GM19239 (cell line): ENCODE measurements at regions not wholly inside any gene's neighbourhood (a gene's known extent, or its start where the extent isn't known, plus 50 kb on each side); places are given as distances from the start of the nearest gene placed in this dataset.

ENCODE experiments used
- DNase-seq: peaks from one replicate; pipeline ENCODE4 v3.0.0; 2011; ENCODE audit warnings: low spot score; ENCODE audit not compliant: insufficient read length
- FAIRE-seq: peaks from 2 replicates; lab custom pipeline; 2011; peaks lifted over from hg19 to GRCh38; lab: Jason Lieb, UNC

- DNase-seq (no peak), FAIRE-seq (no peak)
Measured at GRCh38 chr5:105945203-105945972, 1725.3 kb downstream of the EFNA5 start.

GRCh38 chr5:105940181-105940580 lies 1730.6 kb downstream of the EFNA5 start:
- DNase-seq (no peak), FAIRE-seq (no peak)

- FAIRE-seq (no peak), DNase-seq (no peak)
Measured at GRCh38 chr5:105934171-105934570, 1736.6 kb downstream of the EFNA5 start.

- no peak for FAIRE-seq
Measured at GRCh38 chr5:105931881-105932421, 1738.8 kb downstream of the EFNA5 start.

GRCh38 chr5:105929858-105930257 lies 1740.9 kb downstream of the EFNA5 start:
- no peak for FAIRE-seq
- no peak for DNase-seq

More at GRCh38 chr5:105931881-105932421, 1738.8 kb downstream of the EFNA5 start:
- DNase-seq, result no peak

- FAIRE-seq (no peak), DNase-seq (no peak)
Measured at GRCh38 chr5:105924366-105924765, 1746.4 kb downstream of the EFNA5 start.

- DNase-seq (no peak), FAIRE-seq (no peak)
Measured at GRCh38 chr5:105922574-105922973, 1748.2 kb downstream of the EFNA5 start.

- DNase-seq, result no peak
- FAIRE-seq, result no peak
Measured at GRCh38 chr5:105922080-105922479, 1748.7 kb downstream of the EFNA5 start.

GRCh38 chr5:105917189-105917588 lies 1753.5 kb downstream of the EFNA5 start:
- FAIRE-seq (no peak), DNase-seq (no peak)

GRCh38 chr5:105907016-105907415 lies 1763.7 kb downstream of the EFNA5 start:
- FAIRE-seq, result no peak
- no peak for DNase-seq

- FAIRE-seq (no peak), DNase-seq (no peak)
Measured at GRCh38 chr5:105905392-105905791, 1765.3 kb downstream of the EFNA5 start.

GRCh38 chr5:105903069-105903468 lies 1767.7 kb downstream of the EFNA5 start:
- DNase-seq (no peak), FAIRE-seq (no peak)

GRCh38 chr5:105899726-105900125 lies 1771.0 kb downstream of the EFNA5 start:
- DNase-seq, result no peak
- no peak for FAIRE-seq

GRCh38 chr5:105898183-105898582 lies 1772.6 kb downstream of the EFNA5 start:
- DNase-seq (no peak), FAIRE-seq (no peak)

GRCh38 chr5:105885266-105885665 lies 1785.5 kb downstream of the EFNA5 start:
- no peak for DNase-seq
- no peak for FAIRE-seq

- DNase-seq (no peak), FAIRE-seq (no peak)
Measured at GRCh38 chr5:105882956-105883481, 1787.7 kb downstream of the EFNA5 start.

- no peak for DNase-seq
- no peak for FAIRE-seq
Measured at GRCh38 chr5:105878402-105878801, 1792.3 kb downstream of the EFNA5 start.

- DNase-seq, result no peak
Measured at GRCh38 chr5:105877592-105877991, 1793.1 kb downstream of the EFNA5 start.

GRCh38 chr5:105874316-105874715 lies 1796.4 kb downstream of the EFNA5 start:
- DNase-seq, result no peak
- FAIRE-seq, result no peak

More at GRCh38 chr5:105877592-105877991, 1793.1 kb downstream of the EFNA5 start:
- FAIRE-seq, result no peak

- DNase-seq (no peak), FAIRE-seq (no peak)
Measured at GRCh38 chr5:105872569-105873270, 1798.0 kb downstream of the EFNA5 start.
